ENCODE measurements at regions not wholly inside any gene's neighbourhood (a gene's known extent, or its start where the extent isn't known, plus 50 kb on each side); places are given as distances from the start of the nearest gene placed in this dataset.

GRCh38 chr6:47159763-47160162 lies 117.6 kb upstream of the ADGRF1 start:
- DNase-seq (ENCODE audit: low spot score) = no peak
- Histone ChIP-seq H3K27me3 (replicated peaks; ENCODE audit: insufficient read depth, low read depth, low read length, poor library complexity) (no peaks in the 10 kb centered on the region), H3K36me3 (ENCODE audit: insufficient read depth, low read length, poor library complexity, severe bottlenecking) (no peaks in the 10 kb centered on the region), H3K4me3 (ENCODE audit: low read depth, low read length, poor library complexity, severe bottlenecking) (no peak overlapping the region), H3K4me1 (ENCODE audit: insufficient read depth, low read length, poor library complexity, severe bottlenecking) (no peaks in the 10 kb centered on the region), H3K27ac (ENCODE audit: low read depth, low read length, poor library complexity, severe bottlenecking) (no peak overlapping the region), H3K9me3 (ENCODE audit: low read depth, low read length, poor library complexity, severe bottlenecking) (no peaks in the 10 kb centered on the region)
- no TSS peak for BruUV-seq (replicated peaks)
- CTCF ChIA-PET = no interaction called here
- intact Hi-C loops (cut with micrococcal nuclease; ENCODE audit: unreplicated experiment) = no loop called here
- TF ChIP-seq EZH2 (IDR thresholded peaks at IDR 0.05; ENCODE audit: borderline replicate concordance, low read depth, low read length, poor library complexity, severe bottlenecking) (no peak), CTCF (conservative IDR thresholded peaks at IDR 0.05; ENCODE audit: low read depth, low read length) (no peak)
- POLR2A ChIA-PET (ENCODE audit: low non-redundant PET) = no interaction called here

- intact Hi-C loops (cut with micrococcal nuclease; ENCODE audit: unreplicated experiment) = no loop called here
- Histone ChIP-seq H3K9me3 (ENCODE audit: low read depth, low read length, poor library complexity, severe bottlenecking) (no peaks in the 10 kb centered on the region), H3K27me3 (replicated peaks; ENCODE audit: insufficient read depth, low read depth, low read length, poor library complexity) (no peaks in the 10 kb centered on the region), H3K4me1 (ENCODE audit: insufficient read depth, low read length, poor library complexity, severe bottlenecking) (peaks cover 8% of the 10 kb centered on the region), H3K27ac (ENCODE audit: low read depth, low read length, poor library complexity, severe bottlenecking) (no peak overlapping the region), H3K36me3 (ENCODE audit: insufficient read depth, low read length, poor library complexity, severe bottlenecking) (no peaks in the 10 kb centered on the region), H3K4me3 (ENCODE audit: low read depth, low read length, poor library complexity, severe bottlenecking) (no peak overlapping the region)
- no TSS peak for BruUV-seq (replicated peaks)
- POLR2A ChIA-PET (ENCODE audit: low non-redundant PET) = no interaction called here
- TF ChIP-seq CTCF (conservative IDR thresholded peaks at IDR 0.05; ENCODE audit: low read depth, low read length) = no peak
- TF ChIP-seq EZH2 (IDR thresholded peaks at IDR 0.05; ENCODE audit: borderline replicate concordance, low read depth, low read length, poor library complexity, severe bottlenecking) = no peak
- no peak for DNase-seq (ENCODE audit: low spot score)
- CTCF ChIA-PET = no interaction called here
Measured at GRCh38 chr6:47157653-47158219, 115.6 kb upstream of the ADGRF1 start.

DNA sequence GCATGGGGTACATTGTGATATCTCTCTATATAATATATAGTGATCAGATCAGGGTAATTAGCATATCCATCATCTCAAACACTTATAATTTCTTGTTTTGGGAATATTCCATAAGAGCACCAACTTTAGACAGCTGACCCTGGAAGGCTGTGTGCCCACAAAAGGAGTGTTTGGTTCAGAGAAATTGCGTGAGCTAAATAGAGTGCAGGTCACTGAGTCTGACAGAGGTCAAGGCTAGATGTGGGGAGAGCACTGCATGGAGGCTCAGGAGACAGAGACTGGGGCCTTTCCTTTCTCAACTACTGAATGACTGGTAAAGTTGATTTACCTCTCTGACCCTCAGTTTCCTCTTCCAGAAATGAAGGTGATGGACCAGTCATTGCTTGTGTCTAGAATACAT lies 114.9 kb upstream of the ADGRF1 start:
- no peak overlapping the region for H3K4me3 ChIP-seq (ENCODE audit: low read depth, low read length, poor library complexity, severe bottlenecking)
- POLR2A ChIA-PET (ENCODE audit: low non-redundant PET) = no interaction called here
- intact Hi-C loops (cut with micrococcal nuclease; ENCODE audit: unreplicated experiment) = no loop called here

More for the DNA sequence above, 114.9 kb upstream of the ADGRF1 start:
- no peaks in the 10 kb centered on the region for H3K9me3 ChIP-seq (ENCODE audit: low read depth, low read length, poor library complexity, severe bottlenecking)
- no peaks in the 10 kb centered on the region for H3K36me3 ChIP-seq (ENCODE audit: insufficient read depth, low read length, poor library complexity, severe bottlenecking)
- H3K27me3 ChIP-seq (replicated peaks; ENCODE audit: insufficient read depth, low read depth, low read length, poor library complexity) = no peaks in the 10 kb centered on the region
- peaks cover 10% of the 10 kb centered on the region for H3K4me1 ChIP-seq (ENCODE audit: insufficient read depth, low read length, poor library complexity, severe bottlenecking)
- CTCF ChIA-PET = no interaction called here
- TF ChIP-seq EZH2 (IDR thresholded peaks at IDR 0.05; ENCODE audit: borderline replicate concordance, low read depth, low read length, poor library complexity, severe bottlenecking) = no peak
- no peak for TF ChIP-seq CTCF (conservative IDR thresholded peaks at IDR 0.05; ENCODE audit: low read depth, low read length)
- no TSS peak for BruUV-seq (replicated peaks)
- no peak overlapping the region for H3K27ac ChIP-seq (ENCODE audit: low read depth, low read length, poor library complexity, severe bottlenecking)
- no peak for DNase-seq (ENCODE audit: low spot score)

Data from A673 (cell line).